ENCODE measurements at regions not wholly inside any gene's neighbourhood (a gene's known extent, or its start where the extent isn't known, plus 50 kb on each side); places are given as distances from the start of the nearest gene placed in this dataset.
"Not testable (repeated sequence)": the region's sequence is repeated elsewhere in the genome, so short reads cannot be mapped to it uniquely, and the experiment has no call there.

DNA sequence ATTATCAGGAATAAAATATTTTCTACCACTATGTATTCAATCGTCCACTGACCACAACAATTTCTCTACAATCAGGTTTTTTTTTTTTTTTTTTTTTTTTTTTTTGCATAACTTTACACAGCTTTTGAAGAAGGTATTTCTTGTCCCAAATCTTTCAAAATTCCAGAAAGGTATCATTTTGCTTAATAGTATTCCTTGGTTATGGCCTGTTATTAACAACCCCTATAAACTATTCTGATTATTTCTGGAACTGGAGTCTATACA, 145.3 kb downstream of the ALX1 start:
- no peak for DNase-seq (ENCODE audit: low spot score)

DNA sequence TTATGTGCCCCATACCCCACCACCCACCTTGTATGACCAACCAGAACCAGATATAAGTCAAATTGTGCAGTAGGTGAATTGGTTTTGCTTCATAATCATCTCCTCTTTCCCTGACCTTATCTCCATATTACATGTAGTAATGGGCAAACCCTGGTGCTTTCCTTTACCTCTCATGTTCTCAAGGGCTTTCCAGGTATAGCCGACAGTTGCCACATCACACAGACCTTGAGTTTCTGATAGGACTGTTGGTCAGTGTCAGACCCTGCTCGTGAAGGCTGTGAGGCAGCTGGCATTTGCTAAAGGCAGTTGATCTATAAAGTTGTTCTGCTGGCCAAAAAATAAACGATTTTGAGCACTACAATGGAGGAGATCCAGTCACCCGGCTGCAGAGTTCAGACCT, 145.9 kb downstream of the ALX1 start:
- DNase-seq (ENCODE audit: low spot score) = no peak

DNA sequence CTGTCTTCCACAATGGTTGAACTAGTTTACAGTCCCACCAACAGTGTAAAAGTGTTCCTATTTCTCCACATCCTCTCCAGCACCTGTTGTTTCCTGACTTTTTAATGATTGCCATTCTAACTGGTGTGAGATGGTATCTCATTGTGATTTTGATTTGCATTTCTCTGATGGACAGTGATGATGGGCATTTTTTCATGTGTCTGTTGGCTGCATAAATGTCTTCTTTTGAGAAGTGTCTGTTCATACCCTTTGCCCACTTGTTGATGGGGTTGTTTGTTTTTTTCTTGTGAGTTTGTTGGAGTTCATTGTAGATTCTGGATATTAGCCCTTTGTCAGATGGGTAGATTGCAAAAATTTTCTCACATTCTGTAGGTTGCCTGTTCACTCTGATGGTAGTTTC, 153.1 kb downstream of the ALX1 start:
- not testable (repeated sequence) for DNase-seq (ENCODE audit: low spot score)

DNA sequence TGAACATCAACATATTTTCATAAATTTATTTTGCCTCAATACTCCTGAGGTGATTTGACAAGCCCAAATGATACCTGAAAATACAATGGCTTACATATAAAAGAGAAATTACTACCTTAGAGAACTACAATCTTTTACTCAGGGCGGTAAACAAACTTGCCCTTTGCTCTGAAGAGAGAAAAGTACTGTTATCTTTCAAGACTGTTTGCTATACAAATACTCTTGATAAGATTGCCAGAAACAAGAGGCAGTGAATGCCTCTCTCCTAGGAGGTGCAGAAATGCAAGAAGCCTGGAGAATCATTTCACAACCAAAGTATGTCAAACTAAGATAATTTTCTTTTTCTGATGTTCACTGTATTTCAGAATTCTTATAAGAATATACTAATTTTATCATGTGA, 160.3 kb downstream of the ALX1 start:
- no peak for DNase-seq (ENCODE audit: low spot score)

DNA sequence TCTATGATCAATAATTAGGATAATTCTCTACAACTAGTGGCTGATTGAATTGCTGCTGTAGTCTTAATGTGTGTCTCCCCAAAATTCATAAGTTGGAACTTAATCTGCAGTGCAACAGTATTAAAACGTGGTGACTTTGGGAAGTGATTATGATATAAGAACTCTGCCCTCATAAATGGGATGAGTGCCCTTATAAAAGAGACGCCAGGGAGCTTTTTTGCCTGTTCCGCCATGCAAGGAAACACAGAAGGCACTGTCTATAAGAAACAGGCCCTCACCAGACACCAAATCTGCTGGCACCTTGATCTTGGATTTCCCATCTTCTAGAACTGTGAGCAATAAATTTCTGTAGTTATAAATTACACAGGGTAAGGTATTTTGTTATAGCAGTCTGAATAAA, 161.0 kb downstream of the ALX1 start:
- DNase-seq (ENCODE audit: low spot score) = no peak

DNA sequence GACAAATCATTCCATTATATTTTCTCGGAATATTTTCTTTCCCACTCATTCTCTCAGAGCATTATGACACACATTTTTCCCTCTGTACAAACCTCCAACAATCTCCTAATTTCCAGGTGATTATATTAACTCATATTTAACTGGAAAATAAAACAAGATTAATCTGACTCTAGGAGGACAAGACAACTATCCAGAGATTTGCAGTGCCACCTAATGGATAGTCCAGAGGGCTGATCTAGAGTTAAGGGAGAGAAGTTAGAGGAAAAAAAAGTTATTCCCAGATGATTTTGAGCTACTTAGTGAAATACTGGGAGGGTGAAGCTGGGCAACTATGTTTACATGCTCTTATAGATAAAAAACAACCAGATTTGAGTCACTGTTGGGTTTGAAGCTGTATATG, 161.7 kb downstream of the ALX1 start:
- no peak for DNase-seq (ENCODE audit: low spot score)

DNA sequence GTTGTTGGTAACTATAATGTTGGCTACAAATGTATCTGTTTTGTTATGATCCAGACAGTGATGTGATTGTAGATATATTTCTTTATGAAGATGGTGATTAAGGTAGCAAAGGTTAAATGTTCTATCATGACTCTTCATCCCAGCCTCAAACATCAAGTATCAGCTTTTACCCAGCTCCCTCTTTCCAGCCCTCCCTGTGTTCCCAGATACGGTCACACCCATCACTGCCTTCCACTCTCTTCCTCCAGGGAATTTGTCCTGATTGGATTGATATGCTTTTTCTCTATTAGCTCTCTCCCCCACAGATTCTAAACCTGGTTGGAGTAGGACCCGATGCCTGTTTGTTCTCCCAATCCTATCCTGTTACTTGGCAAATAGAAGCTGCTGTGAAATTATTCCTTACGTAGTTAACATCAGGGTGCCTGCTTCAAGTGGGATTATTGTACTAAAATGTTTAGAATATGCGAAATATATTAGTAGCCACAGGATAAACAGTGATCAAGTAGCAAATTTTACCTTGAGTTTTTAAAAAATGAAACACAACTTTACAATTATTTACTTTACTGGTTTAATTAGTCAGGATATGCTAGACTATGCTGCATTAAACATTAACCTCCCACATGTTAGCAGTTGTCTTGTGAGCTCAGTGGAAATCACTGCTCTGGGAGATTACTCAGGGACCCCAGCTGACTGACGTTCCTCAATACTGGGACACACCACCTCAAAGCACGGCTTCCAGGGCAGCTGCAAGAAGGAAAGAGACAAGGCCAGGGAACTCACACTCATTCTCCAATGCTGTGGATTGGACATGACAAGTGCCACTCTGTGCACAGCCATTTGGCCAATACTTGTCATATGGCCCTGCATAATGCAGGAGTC, 165.3 kb downstream of the ALX1 start:
- no peak for DNase-seq (ENCODE audit: low spot score)

DNA sequence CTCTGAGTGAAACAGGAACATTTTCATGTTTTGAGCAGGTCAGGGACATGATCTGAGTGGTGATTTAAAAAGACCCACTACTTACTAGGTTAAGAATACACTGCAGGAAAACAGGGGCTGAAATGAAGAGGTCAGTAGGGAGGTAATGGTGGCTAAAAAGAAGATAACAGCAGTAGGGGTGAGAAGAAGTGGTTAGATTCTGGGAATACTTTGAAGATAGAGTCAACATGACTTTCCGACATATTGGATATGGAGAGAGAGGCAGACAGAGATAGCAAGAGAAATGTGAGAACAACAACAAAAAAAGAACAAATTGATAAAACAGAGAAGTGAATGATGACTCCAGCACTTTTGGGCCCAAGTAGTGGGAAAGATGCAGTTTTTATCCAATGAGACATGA, 168.0 kb downstream of the ALX1 start:
- no peak for DNase-seq (ENCODE audit: low spot score)

DNA sequence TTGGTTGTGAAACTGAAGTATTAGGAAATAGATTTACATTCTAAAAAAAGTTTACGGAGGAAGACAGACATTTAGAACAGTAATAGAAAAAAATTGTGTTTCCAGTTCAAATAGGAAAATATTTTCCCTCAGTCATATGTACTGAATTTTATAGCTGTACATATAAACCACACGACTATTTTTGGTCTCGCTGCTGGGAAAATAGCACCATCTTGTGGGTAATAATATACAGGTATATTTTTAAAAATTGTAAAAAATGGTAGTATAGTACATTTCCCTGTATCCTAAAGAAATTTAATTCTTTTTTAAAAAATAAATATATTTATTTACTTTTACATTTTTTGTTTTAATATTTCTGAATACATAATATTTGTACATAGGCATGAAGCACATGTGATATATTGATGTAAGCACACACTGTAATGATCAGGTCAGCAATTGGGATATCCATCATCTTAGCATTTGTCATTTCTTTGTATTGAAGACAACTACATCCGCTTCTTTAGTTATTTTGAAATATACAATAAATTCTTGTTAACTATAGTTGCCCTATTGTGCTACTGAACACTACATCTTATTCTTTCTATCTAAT, 168.6 kb downstream of the ALX1 start:
- DNase-seq (ENCODE audit: low spot score) = peak; percentile 18

DNA sequence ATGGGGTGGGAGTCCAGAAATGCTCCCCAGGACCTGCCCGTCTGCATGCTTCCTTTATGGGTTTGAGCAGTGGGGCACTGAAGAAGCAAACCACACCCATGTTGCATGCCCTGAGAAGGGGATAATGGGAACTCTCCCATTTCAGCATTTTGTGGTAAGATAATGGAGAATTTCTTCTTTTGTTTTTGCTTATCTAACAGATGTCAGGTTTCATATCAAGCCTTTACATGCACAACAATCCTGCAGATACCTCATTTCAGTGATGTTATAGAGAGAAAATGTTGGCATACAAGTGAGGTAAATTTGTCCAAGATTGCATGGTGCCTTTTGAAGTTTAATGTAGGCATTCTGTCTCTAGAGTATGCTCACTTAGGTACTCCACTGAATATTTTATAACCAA, 177.0 kb downstream of the ALX1 start:
- no peak for DNase-seq (ENCODE audit: low spot score)

DNA sequence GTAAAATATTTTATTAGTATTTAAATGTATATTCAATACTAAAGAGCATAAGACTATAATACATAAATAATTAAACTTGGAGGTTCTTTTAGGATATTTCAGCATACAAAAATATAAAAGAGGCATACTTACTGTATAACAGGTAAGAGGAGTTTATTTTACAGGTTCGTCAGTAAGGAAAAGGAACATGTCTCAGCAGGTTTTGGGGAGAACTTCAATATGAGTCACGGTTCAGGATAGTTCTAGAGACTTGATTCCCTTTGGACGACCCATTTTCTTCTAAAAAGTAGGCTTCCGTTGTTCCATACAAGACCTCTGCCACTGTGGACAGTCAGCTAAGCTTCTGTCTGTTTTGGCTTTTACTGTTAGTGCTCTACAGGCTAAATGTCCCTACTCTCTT, 181.1 kb downstream of the ALX1 start:
- DNase-seq (ENCODE audit: low spot score) = no peak

DNA sequence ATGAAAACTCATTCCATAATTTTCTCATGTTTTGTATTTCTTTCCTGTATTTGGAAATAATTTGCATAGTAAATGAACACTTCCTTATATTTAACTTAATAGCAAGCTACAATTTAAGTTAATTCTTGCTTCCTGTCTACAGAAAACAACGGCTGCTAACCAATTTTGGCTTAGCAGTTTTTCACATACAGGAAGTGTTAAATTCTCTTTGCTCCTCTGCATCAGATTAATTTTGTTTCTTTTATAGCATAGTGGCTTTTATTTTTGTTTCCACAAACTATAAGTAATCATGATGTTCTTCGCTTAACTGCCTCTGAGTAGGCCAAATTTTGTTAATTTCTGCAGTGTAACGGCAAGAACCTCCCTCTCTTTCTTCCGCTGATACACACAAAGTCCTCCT, 182.9 kb downstream of the ALX1 start:
- DNase-seq (ENCODE audit: low spot score) = no peak

DNA sequence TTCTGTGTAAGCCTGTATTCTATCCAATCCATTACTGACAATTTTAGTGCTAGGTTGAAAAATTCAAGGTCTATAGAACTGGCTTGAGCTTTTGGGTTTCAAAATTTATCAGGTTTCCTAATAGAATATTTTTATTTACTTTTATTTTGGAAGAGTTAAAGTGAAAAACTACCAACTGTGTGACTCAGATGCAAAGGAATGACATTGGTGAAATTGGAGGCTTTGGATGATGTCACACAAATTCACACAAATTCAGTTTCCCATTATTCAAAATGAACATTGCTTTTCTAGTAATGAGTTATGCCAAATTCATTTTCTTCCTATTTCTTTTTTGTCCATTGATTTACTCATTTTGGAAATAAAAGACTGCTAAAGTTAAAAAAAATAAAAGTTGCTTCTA, 186.9 kb downstream of the ALX1 start:
- no peak for DNase-seq (ENCODE audit: low spot score)

DNA sequence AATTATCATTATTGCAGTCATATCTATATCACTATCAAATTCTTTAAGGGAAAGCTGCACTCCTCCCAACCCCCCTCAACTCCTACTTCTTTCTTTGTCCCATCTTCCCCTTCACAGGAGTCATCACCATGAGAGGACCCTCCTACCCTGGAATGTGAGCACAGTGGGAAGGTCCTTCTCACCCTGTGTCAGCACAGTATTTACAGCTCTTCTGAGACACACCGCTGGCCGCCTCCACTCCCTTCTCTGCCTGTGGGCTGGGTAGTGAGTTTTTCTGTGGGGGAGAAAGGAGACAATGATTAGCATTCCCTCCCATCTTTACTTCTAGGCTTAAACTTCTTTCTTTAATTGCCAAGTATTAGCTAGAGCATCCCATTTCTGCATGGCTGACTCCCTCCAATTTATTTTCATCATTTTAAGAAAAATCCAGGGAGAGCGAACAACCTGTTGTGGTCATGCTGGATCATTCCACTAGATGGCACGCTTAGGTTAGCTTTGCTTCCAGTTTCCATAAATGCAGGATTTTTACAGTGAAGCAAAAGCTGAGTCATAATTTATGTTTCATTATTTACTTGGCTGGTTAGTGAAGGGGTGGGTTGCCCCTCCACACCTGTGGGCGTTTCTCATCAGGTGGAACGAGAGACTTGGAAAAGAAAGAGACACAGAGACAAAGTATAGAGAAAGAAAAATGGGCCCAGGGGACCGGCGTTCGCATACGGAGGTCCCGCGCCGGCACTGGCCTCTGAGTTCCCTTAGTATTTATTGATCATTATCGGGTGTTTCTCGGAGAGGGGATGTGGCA, 188.5 kb downstream of the ALX1 start:
- peak; percentile 72 for DNase-seq (ENCODE audit: low spot score)

DNA sequence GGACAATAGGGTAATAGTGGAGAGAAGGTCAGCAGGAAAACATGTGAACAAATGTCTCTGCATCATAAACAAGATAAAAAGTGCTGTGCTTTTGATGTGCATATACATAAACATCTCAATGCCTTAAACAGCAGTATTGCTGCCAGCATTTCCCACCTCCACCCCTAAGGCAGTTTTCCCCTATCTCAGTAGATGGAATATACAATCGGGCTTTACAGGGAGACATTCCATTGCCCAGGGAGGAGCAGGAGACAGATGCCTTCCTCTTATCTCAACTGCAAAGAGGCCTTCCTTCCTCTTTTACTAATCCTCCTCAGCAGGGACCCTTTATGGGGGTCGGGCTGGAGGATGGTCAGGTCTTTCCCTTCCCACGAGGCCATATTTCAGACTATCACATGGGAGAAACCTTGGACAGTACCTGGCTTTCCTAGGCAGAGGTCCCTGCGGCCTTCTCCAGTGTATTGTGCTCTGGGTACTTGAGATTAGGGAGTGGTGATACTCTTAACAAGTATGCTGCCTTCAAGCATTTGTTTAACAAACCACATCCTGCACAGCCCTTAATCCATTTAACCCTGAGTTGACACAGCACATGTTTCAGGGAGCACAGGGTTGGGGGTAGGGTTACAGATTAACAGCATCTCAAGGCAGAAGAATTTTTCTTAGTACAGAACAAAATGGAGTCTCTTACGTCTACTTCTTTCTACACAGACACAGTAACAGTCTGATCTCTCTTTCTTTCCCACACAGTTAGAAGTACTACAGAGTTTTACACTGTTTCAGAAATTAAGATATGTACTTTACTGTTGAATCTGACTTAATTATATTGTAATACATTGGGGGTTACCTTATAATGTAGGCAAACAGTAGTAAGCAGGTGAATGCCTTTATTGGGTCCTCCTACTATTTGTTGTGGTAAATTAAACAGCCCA, 189.4 kb downstream of the ALX1 start:
- peak; percentile 68 for DNase-seq (ENCODE audit: low spot score)

DNA sequence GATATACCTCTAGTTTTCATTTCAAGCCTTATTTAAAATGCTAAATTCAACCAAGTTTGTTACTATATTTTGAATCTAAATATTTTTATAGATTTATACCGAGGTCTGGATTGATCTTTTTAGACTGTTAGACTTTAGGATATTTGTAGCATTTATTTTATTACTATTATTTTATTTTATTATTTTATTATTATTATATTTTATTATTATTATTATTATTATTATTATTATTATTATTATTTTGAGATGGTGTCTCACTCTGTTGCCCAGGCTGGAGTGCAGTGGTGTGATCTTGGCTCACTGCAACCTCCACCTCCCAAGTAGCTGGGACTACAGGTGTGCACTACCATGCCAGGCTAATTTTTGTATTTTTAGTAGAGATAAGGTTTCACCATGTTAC, 195.3 kb downstream of the ALX1 start:
- not testable (repeated sequence) for DNase-seq (ENCODE audit: low spot score)

DNA sequence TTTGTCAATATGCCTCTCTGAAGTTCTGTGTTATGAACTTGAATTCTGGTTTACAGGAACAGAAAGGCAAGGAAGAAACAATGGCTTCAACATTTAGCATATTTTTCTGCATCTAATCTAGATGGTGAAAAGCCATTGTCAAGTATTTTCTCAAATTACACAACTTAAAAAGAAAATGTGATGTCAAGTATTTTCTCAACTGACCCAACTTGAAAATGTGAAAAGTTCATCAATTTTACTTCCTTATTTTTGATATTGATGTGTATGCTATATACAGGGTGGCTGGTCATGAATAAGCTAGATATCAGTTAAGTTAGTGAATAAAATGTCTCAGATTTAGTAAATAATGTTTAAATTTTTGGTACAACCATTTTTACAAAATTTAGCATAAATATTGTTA, 196.7 kb downstream of the ALX1 start:
- DNase-seq (ENCODE audit: low spot score) = no peak

DNA sequence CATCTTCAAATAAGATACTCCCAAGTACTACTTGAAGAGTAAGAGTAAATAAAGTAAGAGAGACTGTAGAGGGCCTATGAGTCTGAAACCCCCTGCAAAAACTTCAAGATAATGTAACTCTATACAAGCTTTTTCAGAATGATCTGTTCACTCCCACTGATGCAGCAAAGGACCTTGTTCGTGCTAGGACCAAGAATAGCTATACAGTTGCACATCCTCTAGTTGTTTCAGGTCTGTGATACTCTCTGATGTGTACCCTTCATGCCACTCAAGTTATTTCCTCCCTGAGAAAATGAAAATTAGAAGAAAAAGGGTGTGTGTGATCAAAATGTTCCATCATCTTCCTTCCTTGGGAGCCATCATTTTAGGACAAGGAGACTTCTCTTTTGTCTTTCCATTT, 204.4 kb downstream of the ALX1 start:
- no peak for DNase-seq (ENCODE audit: low spot score)

DNA sequence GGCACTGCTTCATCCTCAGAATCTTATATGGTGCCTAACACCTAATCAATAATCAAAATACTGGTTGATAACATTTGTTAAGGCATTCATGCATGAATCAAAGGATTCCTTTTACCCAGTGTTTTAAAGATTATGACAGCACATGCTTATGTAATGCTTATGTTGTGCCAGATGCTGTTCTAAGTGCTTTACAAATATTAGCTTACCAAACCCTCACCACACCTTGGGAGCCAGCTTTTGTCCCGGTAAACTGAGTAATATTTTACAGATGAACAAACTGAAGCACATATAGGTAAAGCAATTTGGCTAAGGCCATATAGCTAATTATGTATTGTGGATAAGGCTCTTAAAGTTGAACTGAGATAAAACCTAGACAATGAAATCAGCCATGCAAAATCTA, 209.2 kb downstream of the ALX1 start:
- DNase-seq (ENCODE audit: low spot score) = no peak

DNA sequence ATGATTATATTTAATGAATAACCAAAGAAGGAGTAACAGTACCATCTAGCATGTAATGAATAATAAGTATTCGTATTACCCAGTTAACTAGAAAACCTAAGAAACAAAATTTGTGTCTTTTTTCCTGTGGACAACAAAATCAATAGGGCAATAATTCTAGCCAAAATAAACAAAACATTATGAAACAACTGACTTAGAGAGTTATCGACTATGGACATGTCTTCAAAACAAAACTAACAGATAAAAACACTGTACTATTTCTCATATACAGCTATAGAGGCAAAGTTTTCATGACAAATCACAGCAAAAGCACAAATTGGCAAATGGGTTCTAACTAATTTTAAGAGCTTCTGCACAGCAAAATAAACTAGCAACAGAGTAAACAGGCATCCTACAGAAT, 224.1 kb downstream of the ALX1 start:
- DNase-seq (ENCODE audit: low spot score) = no peak

DNA sequence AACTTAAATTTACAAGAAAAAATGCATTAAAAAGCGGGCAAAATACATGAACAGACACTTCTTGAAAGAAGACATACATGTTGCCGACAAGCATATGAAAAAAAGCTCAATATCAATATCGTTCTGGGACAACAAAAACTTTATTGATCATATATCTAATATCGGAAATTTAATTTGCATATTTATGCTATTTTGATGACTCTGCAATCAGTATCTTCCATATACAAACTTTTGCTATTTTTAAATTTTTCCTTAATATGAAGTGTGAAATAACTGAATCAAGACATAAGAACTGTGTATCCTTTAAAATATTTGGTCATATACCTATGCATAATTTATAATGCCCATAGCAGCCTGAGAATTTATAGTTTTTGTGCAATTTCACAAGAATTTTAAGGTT, 224.6 kb downstream of the ALX1 start:
- no peak for DNase-seq (ENCODE audit: low spot score)

DNA sequence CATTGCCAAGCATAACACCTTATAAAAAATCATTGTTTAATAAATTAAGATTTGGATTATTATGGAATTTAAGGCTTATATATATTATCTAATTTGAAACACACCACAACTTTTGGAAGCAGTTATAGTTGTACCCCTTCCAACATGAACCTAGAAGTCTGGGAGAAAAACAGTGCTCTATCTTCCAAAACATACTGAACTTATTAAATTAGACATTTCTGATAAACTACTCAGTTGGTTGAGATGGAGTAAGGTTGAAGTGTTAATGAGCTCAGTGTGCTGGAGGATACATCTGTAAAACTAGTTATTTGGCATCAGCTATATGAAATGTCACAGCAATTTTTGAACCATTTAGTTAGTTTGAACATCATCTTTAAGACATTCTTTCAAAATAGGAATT, 227.4 kb downstream of the ALX1 start:
- DNase-seq (ENCODE audit: low spot score) = no peak

Data from H4 (cell line).